Neuronal stem cell (in vitro differentiated cells): ENCODE measurements at regions not wholly inside any gene's neighbourhood (a gene's known extent, or its start where the extent isn't known, plus 50 kb on each side); places are given as distances from the start of the nearest gene placed in this dataset.

Experiments used
- DNase-seq: peaks from one replicate; pipeline ENCODE4 v3.0.0-alpha.2; 2013; ENCODE audit warnings: low spot score
- H2AFZ ChIP-seq: one replicate; pipeline ENCODE4 v1.6.1; 2013; ENCODE audit warnings: mild to moderate bottlenecking, low read length, inconsistent platforms
- H2AK5ac ChIP-seq: 2 replicates; pipeline ENCODE4 v1.6.1; 2013; ENCODE audit warnings: low read depth, mild to moderate bottlenecking, inconsistent platforms, low read length, moderate library complexity, mixed read lengths
- H2BK120ac ChIP-seq: 2 replicates; pipeline ENCODE4 v1.6.1; 2013; ENCODE audit warnings: low read depth, mild to moderate bottlenecking, inconsistent platforms, low read length, moderate library complexity, mixed read lengths
- H2BK12ac ChIP-seq: one replicate; pipeline ENCODE4 v1.6.1; 2013; ENCODE audit warnings: low read length, inconsistent platforms
- H2BK15ac ChIP-seq: 2 replicates; pipeline ENCODE4 v1.6.1; 2013; ENCODE audit warnings: mild to moderate bottlenecking, low read length, inconsistent platforms, mixed read lengths
- H2BK5ac ChIP-seq: one replicate; pipeline ENCODE4 v1.6.1; 2013; ENCODE audit warnings: inconsistent platforms, mild to moderate bottlenecking, low read length, moderate library complexity
- H3K14ac ChIP-seq: one replicate; pipeline ENCODE4 v1.6.1; 2013; ENCODE audit warnings: low read length, inconsistent platforms
- H3K18ac ChIP-seq: 2 replicates; pipeline ENCODE4 v1.6.1; 2013; ENCODE audit warnings: low read length, inconsistent platforms
- H3K23ac ChIP-seq: 2 replicates; pipeline ENCODE4 v1.6.1; 2013; ENCODE audit warnings: low read depth, mild to moderate bottlenecking, mixed read lengths, low read length, inconsistent platforms; ENCODE audit not compliant: poor library complexity
- H3K27ac ChIP-seq: replicated peaks from 3 replicates; pipeline ENCODE4 v1.5.1; 2013; ENCODE audit warnings: low read length, inconsistent platforms
- H3K27me3 ChIP-seq, 3 experiments: 2 replicates each; pipeline ENCODE4 v1.6.1; 2013; ENCODE audit warnings: low read length in 3 of 3, mild to moderate bottlenecking in 2 of 3, inconsistent platforms in 1 of 3, low read depth in 1 of 3, mixed read lengths in 1 of 3, moderate library complexity in 1 of 3; ENCODE audit not compliant: control insufficient read depth in 3 of 3, insufficient read depth in 3 of 3
- H3K36me3 ChIP-seq, 2 donors: replicated peaks in 1 of 2; 2 replicates each; pipeline ENCODE4 v1.6.1; 2013; ENCODE audit warnings: low read length in 2 of 2; ENCODE audit not compliant: control insufficient read depth in 2 of 2, insufficient read depth in 2 of 2
- H3K4ac ChIP-seq: 2 replicates; pipeline ENCODE4 v1.6.1; 2013; ENCODE audit warnings: inconsistent platforms, mild to moderate bottlenecking, low read length, moderate library complexity
- H3K4me1 ChIP-seq, 2 donors: 1 replicate in 1 of 2; 2 replicates in 1 of 2; pipeline ENCODE4 v1.6.1; 2013; ENCODE audit warnings: low read length in 2 of 2, low read depth in 1 of 2; ENCODE audit not compliant: control insufficient read depth in 2 of 2, insufficient read depth in 1 of 2
- H3K4me2 ChIP-seq: one replicate; pipeline ENCODE4 v1.6.1; 2013; ENCODE audit warnings: mild to moderate bottlenecking, low read length, inconsistent platforms; ENCODE audit not compliant: insufficient read depth, poor library complexity, severe bottlenecking
- H3K4me3 ChIP-seq, 2 donors: 2 replicates each; pipeline ENCODE4 v1.5.1; 2013; ENCODE audit warnings: low read length in 2 of 2, mild to moderate bottlenecking in 2 of 2, inconsistent platforms in 1 of 2, moderate library complexity in 1 of 2
- H3K79me1 ChIP-seq: one replicate; pipeline ENCODE4 v1.6.1; 2013; ENCODE audit warnings: low read depth, mild to moderate bottlenecking, inconsistent platforms, low read length, moderate library complexity
- H3K9ac ChIP-seq: one replicate; pipeline ENCODE4 v1.6.1; 2013; ENCODE audit warnings: mild to moderate bottlenecking, low read depth, low read length, inconsistent platforms; ENCODE audit not compliant: poor library complexity
- H3K9me3 ChIP-seq, 2 donors: replicated peaks in 1 of 2; 2 replicates each; pipeline versions ENCODE3 to v1.6.1; 2013; ENCODE audit warnings: low read length in 2 of 2, mild to moderate bottlenecking in 2 of 2, inconsistent platforms in 1 of 2, low read depth in 1 of 2, mixed read lengths in 1 of 2, moderate library complexity in 1 of 2; ENCODE audit not compliant: control insufficient read depth in 2 of 2, insufficient read depth in 1 of 2
- H4K8ac ChIP-seq: one replicate; pipeline ENCODE4 v1.6.1; 2013; ENCODE audit warnings: low read depth, mild to moderate bottlenecking, inconsistent platforms, low read length, moderate library complexity
- H4K91ac ChIP-seq: one replicate; pipeline ENCODE4 v1.6.1; 2013; ENCODE audit warnings: low read length, low read depth, mild to moderate bottlenecking, inconsistent platforms; ENCODE audit not compliant: poor library complexity
- WGBS, 2 donors: extraction: QIAGEN DNeasy Blood & Tissue Kit; methylation state at CpG; one replicate each; pipeline ENCODE4 v1.1.7; 2013; ENCODE audit warnings: missing lambda C conversion rate in 2 of 2, mixed read lengths in 1 of 2; ENCODE audit not compliant: insufficient read length in 2 of 2, insufficient replicate concordance in 1 of 2; ENCODE audit errors: extremely low coverage in 2 of 2; 5-methylcytosine and 5-hydroxymethylcytosine counted together

GRCh38 chr4:136841526-136841925 lies 690.8 kb downstream of the PCDH18 start:
- H3K79me1 ChIP-seq = no peaks in the 10 kb centered on the region
- no peaks in the 10 kb centered on the region for H3K4me1 ChIP-seq
- no peak overlapping the region for H4K8ac ChIP-seq
- H3K4ac ChIP-seq = no peak overlapping the region
- H2BK120ac ChIP-seq = no peak overlapping the region
- no peak overlapping the region for H2BK12ac ChIP-seq
- H2BK15ac ChIP-seq = no peak overlapping the region
- no peak overlapping the region for H3K23ac ChIP-seq
- H2AFZ ChIP-seq = no peak overlapping the region
- H3K27me3 ChIP-seq = no peaks in the 10 kb centered on the region
- H3K27ac ChIP-seq = no peak overlapping the region
- H3K18ac ChIP-seq = no peak overlapping the region
- no peak overlapping the region for H4K91ac ChIP-seq
- no peak overlapping the region for H3K4me2 ChIP-seq
- H2AK5ac ChIP-seq = no peak overlapping the region
- no peaks in the 10 kb centered on the region for H3K9me3 ChIP-seq
- no peaks in the 10 kb centered on the region for H3K36me3 ChIP-seq
- H2BK5ac ChIP-seq = no peak overlapping the region
- no peak overlapping the region for H3K14ac ChIP-seq
- no peak for DNase-seq
- no CpG with 5 or more reads among the region's 2 CpGs for WGBS, 2 donors
- H3K4me3 ChIP-seq = no peak overlapping the region
- H3K9ac ChIP-seq = no peak overlapping the region

- H4K8ac ChIP-seq = no peak overlapping the region
- no peak overlapping the region for H2AFZ ChIP-seq
- H3K79me1 ChIP-seq = no peaks in the 10 kb centered on the region
- H3K18ac ChIP-seq = no peak overlapping the region
- no peak for DNase-seq
- H3K4me2 ChIP-seq = no peak overlapping the region
- H3K4me3 ChIP-seq = no peak overlapping the region
- no peak overlapping the region for H3K14ac ChIP-seq
- H3K4me1 ChIP-seq = no peaks in the 10 kb centered on the region
- H2BK15ac ChIP-seq = no peak overlapping the region
- no peak overlapping the region for H2BK5ac ChIP-seq
- H3K9me3 ChIP-seq = no peaks in the 10 kb centered on the region
- H3K23ac ChIP-seq = no peak overlapping the region
- H3K36me3 ChIP-seq = no peaks in the 10 kb centered on the region
- H3K4ac ChIP-seq = no peak overlapping the region
- no peak overlapping the region for H2BK12ac ChIP-seq
- no peak overlapping the region for H2AK5ac ChIP-seq
- H3K27me3 ChIP-seq = no peaks in the 10 kb centered on the region
- H3K27ac ChIP-seq = no peak overlapping the region
- H2BK120ac ChIP-seq = no peak overlapping the region
- no peak overlapping the region for H4K91ac ChIP-seq
- no peak overlapping the region for H3K9ac ChIP-seq
Observed at GRCh38 chr4:136838607-136839006, 693.7 kb downstream of the PCDH18 start.

- no peak overlapping the region for H4K91ac ChIP-seq
- H3K4me3 ChIP-seq = no peak overlapping the region
- H2AK5ac ChIP-seq = no peak overlapping the region
- no peak overlapping the region for H3K4me2 ChIP-seq
- H3K4me1 ChIP-seq = no peaks in the 10 kb centered on the region
- H2AFZ ChIP-seq = no peak overlapping the region
- no peaks in the 10 kb centered on the region for H3K9me3 ChIP-seq
- H4K8ac ChIP-seq = no peak overlapping the region
- WGBS, 2 donors = no CpG with 5 or more reads among the region's 3 CpGs
- no peak overlapping the region for H3K23ac ChIP-seq
- H2BK12ac ChIP-seq = no peak overlapping the region
- no peaks in the 10 kb centered on the region for H3K36me3 ChIP-seq
- no peak overlapping the region for H3K14ac ChIP-seq
- H3K4ac ChIP-seq = no peak overlapping the region
- no peak overlapping the region for H3K9ac ChIP-seq
- H2BK5ac ChIP-seq = no peak overlapping the region
- H3K18ac ChIP-seq = no peak overlapping the region
- H2BK120ac ChIP-seq = no peak overlapping the region
- no peaks in the 10 kb centered on the region for H3K79me1 ChIP-seq
- no peak overlapping the region for H3K27ac ChIP-seq
- no peak overlapping the region for H2BK15ac ChIP-seq
- no peaks in the 10 kb centered on the region for H3K27me3 ChIP-seq
- DNase-seq = no peak
Observed at GRCh38 chr4:136831553-136831952, 700.7 kb downstream of the PCDH18 start.

- H3K23ac ChIP-seq = no peak overlapping the region
- no peak overlapping the region for H2AK5ac ChIP-seq
- no peaks in the 10 kb centered on the region for H3K9me3 ChIP-seq
- H2BK120ac ChIP-seq = no peak overlapping the region
- no peak overlapping the region for H2BK15ac ChIP-seq
- H2BK5ac ChIP-seq = no peak overlapping the region
- no peak overlapping the region for H3K14ac ChIP-seq
- H2AFZ ChIP-seq = no peak overlapping the region
- no peak overlapping the region for H3K18ac ChIP-seq
- H3K36me3 ChIP-seq = no peaks in the 10 kb centered on the region
- no peaks in the 10 kb centered on the region for H3K27me3 ChIP-seq
- H3K79me1 ChIP-seq = no peaks in the 10 kb centered on the region
- no peaks in the 10 kb centered on the region for H3K4me1 ChIP-seq
- H3K27ac ChIP-seq = no peak overlapping the region
- H3K4me2 ChIP-seq = no peak overlapping the region
- H3K9ac ChIP-seq = no peak overlapping the region
- no peak overlapping the region for H3K4ac ChIP-seq
- no peak overlapping the region for H3K4me3 ChIP-seq
- no peak overlapping the region for H2BK12ac ChIP-seq
- H4K91ac ChIP-seq = no peak overlapping the region
- H4K8ac ChIP-seq = no peak overlapping the region
- DNase-seq = no peak
Observed at GRCh38 chr4:136829280-136829679, 703.0 kb downstream of the PCDH18 start.
